ENCODE measurements at regions not wholly inside any gene's neighbourhood (a gene's known extent, or its start where the extent isn't known, plus 50 kb on each side); places are given as distances from the start of the nearest gene placed in this dataset.

GRCh38 chr7:115883629-115884028, 146.9 kb downstream of the TFEC start:
- TF ChIP-seq, protein P1, sequence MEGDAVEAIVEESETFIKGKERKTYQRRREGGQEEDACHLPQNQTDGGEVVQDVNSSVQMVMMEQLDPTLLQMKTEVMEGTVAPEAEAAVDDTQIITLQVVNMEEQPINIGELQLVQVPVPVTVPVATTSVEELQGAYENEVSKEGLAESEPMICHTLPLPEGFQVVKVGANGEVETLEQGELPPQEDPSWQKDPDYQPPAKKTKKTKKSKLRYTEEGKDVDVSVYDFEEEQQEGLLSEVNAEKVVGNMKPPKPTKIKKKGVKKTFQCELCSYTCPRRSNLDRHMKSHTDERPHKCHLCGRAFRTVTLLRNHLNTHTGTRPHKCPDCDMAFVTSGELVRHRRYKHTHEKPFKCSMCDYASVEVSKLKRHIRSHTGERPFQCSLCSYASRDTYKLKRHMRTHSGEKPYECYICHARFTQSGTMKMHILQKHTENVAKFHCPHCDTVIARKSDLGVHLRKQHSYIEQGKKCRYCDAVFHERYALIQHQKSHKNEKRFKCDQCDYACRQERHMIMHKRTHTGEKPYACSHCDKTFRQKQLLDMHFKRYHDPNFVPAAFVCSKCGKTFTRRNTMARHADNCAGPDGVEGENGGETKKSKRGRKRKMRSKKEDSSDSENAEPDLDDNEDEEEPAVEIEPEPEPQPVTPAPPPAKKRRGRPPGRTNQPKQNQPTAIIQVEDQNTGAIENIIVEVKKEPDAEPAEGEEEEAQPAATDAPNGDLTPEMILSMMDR (IDR thresholded peaks at IDR 0.05): no peak
- no peak for ATAC-seq (ENCODE audit: low FRiP score)
- no peak for DNase-seq (ENCODE audit: low spot score)

DNA sequence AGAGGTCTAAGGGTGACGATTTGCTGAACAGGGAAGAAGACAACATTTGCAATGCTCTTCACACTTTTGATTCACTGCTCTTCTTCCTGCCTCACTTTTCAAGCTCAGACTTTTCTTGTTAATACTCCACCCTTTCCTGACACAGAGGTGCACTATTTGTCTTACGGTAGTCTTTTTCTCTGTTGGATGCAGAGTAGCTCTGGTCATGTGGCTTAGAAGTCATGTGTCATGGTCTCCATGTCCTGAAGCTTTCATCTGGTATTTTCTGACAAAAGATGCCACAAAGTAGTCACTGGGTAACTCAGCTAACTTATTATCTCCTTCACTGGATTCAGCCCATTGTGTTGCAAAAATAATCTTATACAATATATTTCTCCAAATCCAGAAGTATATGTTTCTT, 149.1 kb downstream of the TFEC start:
- DNase-seq (ENCODE audit: low spot score) (no peak), ATAC-seq (ENCODE audit: low FRiP score) (no peak)
- TF ChIP-seq, protein P1 (IDR thresholded peaks at IDR 0.05): no peak

DNA sequence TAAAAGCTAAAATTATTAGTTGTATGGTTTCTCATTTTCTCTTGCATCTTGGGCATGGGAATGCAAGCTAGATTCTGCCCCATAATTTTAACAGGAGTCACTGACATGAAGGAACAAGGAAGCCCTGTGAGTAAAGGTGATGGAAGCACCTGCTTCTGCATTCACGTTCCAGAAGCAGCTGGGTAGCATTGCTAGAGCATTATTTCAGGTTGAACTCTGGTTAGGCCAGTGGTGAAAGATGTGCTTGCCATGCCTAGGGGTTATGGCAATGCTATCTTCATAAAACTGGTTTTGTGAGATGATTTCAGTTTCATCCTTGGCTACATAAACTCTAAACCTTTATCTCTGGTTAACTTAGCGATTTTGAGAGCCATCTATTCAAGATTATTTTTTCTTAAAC, 151.4 kb downstream of the TFEC start:
- ATAC-seq (ENCODE audit: low FRiP score): no peak
- DNase-seq (ENCODE audit: low spot score): no peak
- TF ChIP-seq, protein P1 (IDR thresholded peaks at IDR 0.05): no peak

DNA sequence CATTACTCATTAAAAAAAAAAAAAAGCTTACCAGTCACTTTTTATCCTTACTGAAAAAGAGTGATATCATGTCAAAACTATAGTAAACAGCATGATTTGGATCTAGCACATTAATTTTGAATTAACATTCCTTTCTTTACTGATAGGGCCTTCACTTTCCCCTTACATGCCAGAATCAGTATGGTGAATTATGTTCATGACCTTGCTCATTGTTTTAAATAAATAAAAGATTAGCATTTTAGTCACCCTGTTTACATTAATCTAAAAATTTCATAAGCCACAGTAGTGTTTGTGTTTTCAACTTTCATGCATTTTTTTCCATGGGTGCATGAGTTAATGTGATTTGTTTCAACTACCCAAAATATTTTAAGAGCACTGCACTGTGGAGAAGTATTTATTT, 160.8 kb downstream of the TFEC start:
- DNase-seq (ENCODE audit: low spot score): no peak
- ATAC-seq (ENCODE audit: low FRiP score): no peak

GRCh38 chr7:115869190-115869589, 161.4 kb downstream of the TFEC start:
- DNase-seq (ENCODE audit: low spot score) (no peak), ATAC-seq (ENCODE audit: low FRiP score) (no peak)

More for the DNA sequence above, 160.8 kb downstream of the TFEC start:
- TF ChIP-seq, protein P1 (IDR thresholded peaks at IDR 0.05): no peak

DNA sequence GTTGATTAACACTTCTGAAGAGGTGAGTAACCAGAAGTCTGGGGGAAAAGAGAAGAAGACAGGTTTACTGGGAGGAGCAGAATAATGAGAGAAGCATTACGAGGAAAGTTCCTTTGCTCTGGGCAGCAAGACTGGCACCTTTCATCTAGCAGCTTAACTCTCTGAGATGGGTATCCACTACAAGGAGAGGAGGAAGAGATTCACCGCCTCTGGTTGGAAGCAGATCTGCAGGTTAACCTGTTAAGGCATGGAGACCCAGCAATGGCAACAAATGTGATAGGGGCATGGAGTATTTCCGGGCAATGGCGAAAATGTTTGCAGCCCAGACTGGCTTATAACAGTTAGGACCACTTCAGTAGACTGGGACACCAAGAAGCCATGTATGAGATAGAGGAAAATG, 162.2 kb downstream of the TFEC start:
- DNase-seq (ENCODE audit: low spot score) (no peak), ATAC-seq (ENCODE audit: low FRiP score) (no peak)
- TF ChIP-seq, protein P1 (IDR thresholded peaks at IDR 0.05): no peak

More at GRCh38 chr7:115869190-115869589, 161.4 kb downstream of the TFEC start:
- TF ChIP-seq, protein P1 (IDR thresholded peaks at IDR 0.05): no peak

GRCh38 chr7:115864082-115864481, 166.5 kb downstream of the TFEC start:
- TF ChIP-seq, protein P1 (IDR thresholded peaks at IDR 0.05): no peak

More at GRCh38 chr7:115864082-115864481, 166.5 kb downstream of the TFEC start:
- ATAC-seq (ENCODE audit: low FRiP score) (no peak), DNase-seq (ENCODE audit: low spot score) (no peak)

All from omental fat pad (tissue), 3 donors.